ENCODE measurements at regions not wholly inside any gene's neighbourhood (a gene's known extent, or its start where the extent isn't known, plus 50 kb on each side); places are given as distances from the start of the nearest gene placed in this dataset.

DNA sequence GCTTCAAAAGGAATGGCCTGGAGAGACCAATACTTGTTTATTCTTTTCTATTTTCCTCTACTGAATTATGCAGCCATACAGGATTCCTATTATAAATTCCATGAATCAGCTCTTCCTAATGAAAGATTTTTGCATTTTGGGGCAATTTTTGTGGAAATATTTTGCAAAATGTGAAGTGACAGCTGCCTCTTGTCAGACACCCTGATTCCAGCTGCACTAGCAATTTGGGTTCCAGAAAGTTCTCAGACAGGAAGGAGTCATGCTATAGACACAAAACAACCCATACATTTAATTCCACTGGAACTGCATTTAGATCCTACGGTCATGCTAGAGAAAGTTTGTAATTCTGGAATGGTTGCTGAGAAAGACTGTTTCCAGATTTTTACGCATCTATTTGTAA, 119.5 kb downstream of the XCL2 start:
- TF ChIP-seq, protein P1, sequence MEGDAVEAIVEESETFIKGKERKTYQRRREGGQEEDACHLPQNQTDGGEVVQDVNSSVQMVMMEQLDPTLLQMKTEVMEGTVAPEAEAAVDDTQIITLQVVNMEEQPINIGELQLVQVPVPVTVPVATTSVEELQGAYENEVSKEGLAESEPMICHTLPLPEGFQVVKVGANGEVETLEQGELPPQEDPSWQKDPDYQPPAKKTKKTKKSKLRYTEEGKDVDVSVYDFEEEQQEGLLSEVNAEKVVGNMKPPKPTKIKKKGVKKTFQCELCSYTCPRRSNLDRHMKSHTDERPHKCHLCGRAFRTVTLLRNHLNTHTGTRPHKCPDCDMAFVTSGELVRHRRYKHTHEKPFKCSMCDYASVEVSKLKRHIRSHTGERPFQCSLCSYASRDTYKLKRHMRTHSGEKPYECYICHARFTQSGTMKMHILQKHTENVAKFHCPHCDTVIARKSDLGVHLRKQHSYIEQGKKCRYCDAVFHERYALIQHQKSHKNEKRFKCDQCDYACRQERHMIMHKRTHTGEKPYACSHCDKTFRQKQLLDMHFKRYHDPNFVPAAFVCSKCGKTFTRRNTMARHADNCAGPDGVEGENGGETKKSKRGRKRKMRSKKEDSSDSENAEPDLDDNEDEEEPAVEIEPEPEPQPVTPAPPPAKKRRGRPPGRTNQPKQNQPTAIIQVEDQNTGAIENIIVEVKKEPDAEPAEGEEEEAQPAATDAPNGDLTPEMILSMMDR (conservative IDR thresholded peaks at IDR 0.05; ENCODE audit: low read depth, low read length), result no peak
- TF ChIP-seq EZH2 (IDR thresholded peaks at IDR 0.05; ENCODE audit: borderline replicate concordance, low read depth, low read length, poor library complexity, severe bottlenecking), result no peak

Data from A673 (cell line).